ENCODE measurements at regions not wholly inside any gene's neighbourhood (a gene's known extent, or its start where the extent isn't known, plus 50 kb on each side); places are given as distances from the start of the nearest gene placed in this dataset.

GRCh38 chr16:13492046-13492445, 427.9 kb upstream of the ERCC4 start:
- H3K9ac ChIP-seq (ENCODE audit: low read length) = no peak overlapping the region
- no peaks in the 10 kb centered on the region for H4K20me1 ChIP-seq (ENCODE audit: insufficient read depth, low read length)
- H3K4me2 ChIP-seq (ENCODE audit: low read length) = no peak overlapping the region
- no peaks in the 10 kb centered on the region for H3K79me2 ChIP-seq (ENCODE audit: low read length)
- no peaks in the 10 kb centered on the region for H3K36me3 ChIP-seq (replicated peaks; ENCODE audit: low read depth, low read length)
- TF ChIP-seq, protein P1, sequence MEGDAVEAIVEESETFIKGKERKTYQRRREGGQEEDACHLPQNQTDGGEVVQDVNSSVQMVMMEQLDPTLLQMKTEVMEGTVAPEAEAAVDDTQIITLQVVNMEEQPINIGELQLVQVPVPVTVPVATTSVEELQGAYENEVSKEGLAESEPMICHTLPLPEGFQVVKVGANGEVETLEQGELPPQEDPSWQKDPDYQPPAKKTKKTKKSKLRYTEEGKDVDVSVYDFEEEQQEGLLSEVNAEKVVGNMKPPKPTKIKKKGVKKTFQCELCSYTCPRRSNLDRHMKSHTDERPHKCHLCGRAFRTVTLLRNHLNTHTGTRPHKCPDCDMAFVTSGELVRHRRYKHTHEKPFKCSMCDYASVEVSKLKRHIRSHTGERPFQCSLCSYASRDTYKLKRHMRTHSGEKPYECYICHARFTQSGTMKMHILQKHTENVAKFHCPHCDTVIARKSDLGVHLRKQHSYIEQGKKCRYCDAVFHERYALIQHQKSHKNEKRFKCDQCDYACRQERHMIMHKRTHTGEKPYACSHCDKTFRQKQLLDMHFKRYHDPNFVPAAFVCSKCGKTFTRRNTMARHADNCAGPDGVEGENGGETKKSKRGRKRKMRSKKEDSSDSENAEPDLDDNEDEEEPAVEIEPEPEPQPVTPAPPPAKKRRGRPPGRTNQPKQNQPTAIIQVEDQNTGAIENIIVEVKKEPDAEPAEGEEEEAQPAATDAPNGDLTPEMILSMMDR (IDR thresholded peaks at IDR 0.05; ENCODE audit: low read depth, low read length) = no peak
- no peak for TF ChIP-seq EZH2phosphoT487 (IDR thresholded peaks at IDR 0.05; ENCODE audit: low read depth)
- no peak overlapping the region for H3K4me3 ChIP-seq (ENCODE audit: low read length)
- peaks cover 1% of the 10 kb centered on the region; the same call in 1 of the 2 replicates for H3K27me3 ChIP-seq (ENCODE audit: low read depth, low read length)
- no peak overlapping the region for H2AFZ ChIP-seq (ENCODE audit: low read depth, low read length)
- H3K4me1 ChIP-seq (ENCODE audit: low read length) = no peaks in the 10 kb centered on the region
- H3K9me3 ChIP-seq (ENCODE audit: insufficient read depth, low read length) = no peaks in the 10 kb centered on the region
- no peak overlapping the region for H3K27ac ChIP-seq (ENCODE audit: low read length)

GRCh38 chr16:13503960-13504635, 415.9 kb upstream of the ERCC4 start:
- Histone ChIP-seq H3K36me3 (replicated peaks; ENCODE audit: low read depth, low read length) (no peaks in the 10 kb centered on the region), H3K4me1 (ENCODE audit: low read length) (no peaks in the 10 kb centered on the region), H2AFZ (ENCODE audit: low read depth, low read length) (no peak overlapping the region), H3K27ac (ENCODE audit: low read length) (no peak overlapping the region), H3K9ac (ENCODE audit: low read length) (no peak overlapping the region), H3K4me3 (ENCODE audit: low read length) (no peak overlapping the region), H4K20me1 (ENCODE audit: insufficient read depth, low read length) (no peaks in the 10 kb centered on the region), H3K79me2 (ENCODE audit: low read length) (no peaks in the 10 kb centered on the region), H3K9me3 (ENCODE audit: insufficient read depth, low read length) (no peaks in the 10 kb centered on the region), H3K27me3 (ENCODE audit: low read depth, low read length) (peaks cover 3% of the 10 kb centered on the region; the same call in 1 of the 2 replicates), H3K4me2 (ENCODE audit: low read length) (no peak overlapping the region)
- TF ChIP-seq, protein P1 (IDR thresholded peaks at IDR 0.05; ENCODE audit: low read depth, low read length) = no peak
- no peak for TF ChIP-seq EZH2phosphoT487 (IDR thresholded peaks at IDR 0.05; ENCODE audit: low read depth)

- H4K20me1 ChIP-seq (ENCODE audit: insufficient read depth, low read length) = no peaks in the 10 kb centered on the region
- no peaks in the 10 kb centered on the region for H3K79me2 ChIP-seq (ENCODE audit: low read length)
- H3K36me3 ChIP-seq (replicated peaks; ENCODE audit: low read depth, low read length) = no peaks in the 10 kb centered on the region
- H3K9ac ChIP-seq (ENCODE audit: low read length) = no peak overlapping the region
- no peak for TF ChIP-seq EZH2phosphoT487 (IDR thresholded peaks at IDR 0.05; ENCODE audit: low read depth)
- TF ChIP-seq, protein P1 (IDR thresholded peaks at IDR 0.05; ENCODE audit: low read depth, low read length) = no peak
- H3K27ac ChIP-seq (ENCODE audit: low read length) = no peak overlapping the region
- H3K4me1 ChIP-seq (ENCODE audit: low read length) = no peaks in the 10 kb centered on the region
- H3K27me3 ChIP-seq (ENCODE audit: low read depth, low read length) = peaks cover 3% of the 10 kb centered on the region; the same call in 1 of the 2 replicates
- H3K4me3 ChIP-seq (ENCODE audit: low read length) = no peak overlapping the region
- H3K9me3 ChIP-seq (ENCODE audit: insufficient read depth, low read length) = no peaks in the 10 kb centered on the region
- H2AFZ ChIP-seq (ENCODE audit: low read depth, low read length) = no peak overlapping the region
- no peak overlapping the region for H3K4me2 ChIP-seq (ENCODE audit: low read length)
These were observed 412.4 kb upstream of the ERCC4 start for GRCh38 chr16:13507530-13507929.

- no peaks in the 10 kb centered on the region for H4K20me1 ChIP-seq (ENCODE audit: insufficient read depth, low read length)
- TF ChIP-seq, protein P1 (IDR thresholded peaks at IDR 0.05; ENCODE audit: low read depth, low read length) = peak; percentile 47
- no peak for TF ChIP-seq EZH2phosphoT487 (IDR thresholded peaks at IDR 0.05; ENCODE audit: low read depth)
These were observed 409.4 kb upstream of the ERCC4 start for GRCh38 chr16:13510425-13511151.

More at GRCh38 chr16:13510425-13511151, 409.4 kb upstream of the ERCC4 start:
- Histone ChIP-seq H3K79me2 (ENCODE audit: low read length) (no peaks in the 10 kb centered on the region), H3K27ac (ENCODE audit: low read length) (no peak overlapping the region), H3K4me2 (ENCODE audit: low read length) (no peak overlapping the region), H3K27me3 (ENCODE audit: low read depth, low read length) (peaks cover 3% of the 10 kb centered on the region; the same call in 1 of the 2 replicates), H3K36me3 (replicated peaks; ENCODE audit: low read depth, low read length) (no peaks in the 10 kb centered on the region), H3K4me3 (ENCODE audit: low read length) (no peak overlapping the region), H3K4me1 (ENCODE audit: low read length) (no peaks in the 10 kb centered on the region), H3K9me3 (ENCODE audit: insufficient read depth, low read length) (no peaks in the 10 kb centered on the region), H3K9ac (ENCODE audit: low read length) (no peak overlapping the region), H2AFZ (ENCODE audit: low read depth, low read length) (no peak overlapping the region)

All from OCI-LY3 (cell line).